HG03103 (cell line): ENCODE measurements at regions not wholly inside any gene's neighbourhood (a gene's known extent, or its start where the extent isn't known, plus 50 kb on each side); places are given as distances from the start of the nearest gene placed in this dataset.
"Not testable (repeated sequence)": the region's sequence is repeated elsewhere in the genome, so short reads cannot be mapped to it uniquely, and the experiment has no call there.

Experiments
- ATAC-seq: cut with Tn5 transposase; IDR thresholded peaks from one replicate; pipeline ENCODE4 v1.9.1; 2021; ENCODE audit warnings: low read depth; ENCODE audit not compliant: unreplicated experiment

GRCh38 chr4:27911047-27911446 lies 1050.4 kb downstream of the STIM2 start:
- no peak for ATAC-seq

DNA sequence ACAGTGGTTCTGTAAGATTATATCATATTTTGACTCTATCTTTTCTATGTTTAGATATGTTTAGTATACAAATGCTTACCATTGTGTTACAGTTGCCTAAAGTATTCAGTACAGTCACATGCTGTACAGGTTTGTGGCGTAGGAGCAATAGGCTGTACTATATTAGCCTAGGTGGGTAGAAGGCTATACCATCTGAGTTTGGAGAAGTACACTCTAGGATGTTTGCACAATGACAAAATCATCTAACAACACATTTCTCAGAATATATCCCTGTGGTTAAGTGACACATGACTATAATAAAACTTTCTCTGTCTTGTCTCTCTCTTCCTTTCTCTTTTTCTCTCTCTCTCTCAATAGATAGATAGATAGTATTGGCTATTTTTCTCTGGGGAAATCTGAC lies 1053.1 kb downstream of the STIM2 start:
- ATAC-seq, result no peak

DNA sequence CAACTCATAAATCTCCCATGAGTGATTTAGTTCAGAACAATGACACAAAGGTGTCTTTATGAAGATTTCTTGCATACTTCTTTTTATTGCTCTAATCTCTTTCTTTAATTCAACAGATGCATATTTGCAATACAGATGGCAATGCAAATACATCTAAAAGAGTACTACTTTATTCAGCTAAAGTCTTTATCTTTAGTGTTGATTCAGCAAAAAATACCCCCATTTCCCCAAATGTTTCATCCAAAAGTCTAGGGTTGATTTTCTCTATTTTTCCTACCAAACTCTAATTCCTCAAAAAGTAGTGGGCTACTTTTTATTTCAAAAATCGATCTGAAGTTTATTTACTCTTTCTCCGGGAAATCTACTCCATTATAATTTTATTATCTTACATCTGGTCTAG lies 1055.2 kb downstream of the STIM2 start:
- no peak for ATAC-seq

- ATAC-seq, result no peak
Measured at GRCh38 chr4:27916452-27917184, 1056.0 kb downstream of the STIM2 start.

- no peak for ATAC-seq
Measured at GRCh38 chr4:27917381-27917780, 1056.7 kb downstream of the STIM2 start.

- ATAC-seq, result no peak
Measured at GRCh38 chr4:27921231-27921630, 1060.6 kb downstream of the STIM2 start.

DNA sequence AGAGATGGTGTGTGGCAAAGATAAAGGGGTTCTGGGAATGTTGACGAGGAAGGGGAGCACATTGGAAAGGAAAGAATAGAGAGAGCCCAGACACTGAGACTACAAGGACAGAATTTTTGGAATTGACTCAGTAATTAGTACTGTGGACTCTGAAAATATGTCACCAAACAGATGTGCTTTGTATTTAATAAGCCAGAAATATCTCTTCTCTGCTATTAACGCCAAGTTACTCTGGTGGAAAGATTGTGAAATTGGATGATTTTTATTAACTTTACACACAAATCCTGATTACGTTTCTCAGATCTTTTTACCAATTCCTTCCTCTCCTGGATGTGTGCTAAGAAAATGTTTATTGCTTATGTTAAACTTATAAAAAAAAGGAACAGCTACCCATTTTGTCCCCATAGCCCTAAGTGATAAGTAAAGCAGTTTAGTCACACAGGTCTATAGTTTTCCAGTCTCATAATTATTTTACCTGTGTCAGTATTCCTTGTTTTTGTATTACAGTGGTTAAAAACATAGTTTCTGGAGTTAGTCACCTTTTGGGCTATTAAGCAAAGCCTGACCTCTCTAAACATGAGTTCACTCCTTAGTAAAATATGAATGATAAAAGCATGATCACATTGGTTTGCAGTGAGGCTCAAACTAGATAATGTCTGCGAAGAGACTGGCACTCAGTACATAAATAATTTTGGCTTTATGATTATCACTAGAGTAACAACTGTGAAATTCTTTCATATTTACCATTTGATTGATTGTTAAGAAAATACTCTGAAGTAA lies 1068.3 kb downstream of the STIM2 start:
- no peak for ATAC-seq

GRCh38 chr4:27930291-27930690 lies 1069.7 kb downstream of the STIM2 start:
- no peak for ATAC-seq

DNA sequence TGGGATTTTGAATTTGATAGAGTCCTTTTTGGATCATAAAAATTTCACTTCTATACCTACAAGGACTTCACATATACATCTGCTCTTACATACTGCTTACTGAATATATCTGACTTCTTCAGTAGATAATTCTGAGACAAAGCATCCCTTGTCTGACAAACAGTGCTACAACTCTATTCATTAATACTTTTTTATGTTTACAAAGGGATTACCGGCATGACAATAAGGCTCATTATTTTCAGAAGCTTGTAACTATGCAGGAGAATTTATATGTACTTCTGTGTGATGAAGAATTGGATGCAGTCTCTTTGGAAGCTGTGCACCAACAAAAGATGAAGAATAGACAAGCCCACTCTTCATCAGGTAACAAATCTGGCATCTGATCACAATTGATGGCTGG lies 1070.3 kb downstream of the STIM2 start:
- ATAC-seq, result no peak

GRCh38 chr4:27931584-27931983 lies 1070.9 kb downstream of the STIM2 start:
- no peak for ATAC-seq

DNA sequence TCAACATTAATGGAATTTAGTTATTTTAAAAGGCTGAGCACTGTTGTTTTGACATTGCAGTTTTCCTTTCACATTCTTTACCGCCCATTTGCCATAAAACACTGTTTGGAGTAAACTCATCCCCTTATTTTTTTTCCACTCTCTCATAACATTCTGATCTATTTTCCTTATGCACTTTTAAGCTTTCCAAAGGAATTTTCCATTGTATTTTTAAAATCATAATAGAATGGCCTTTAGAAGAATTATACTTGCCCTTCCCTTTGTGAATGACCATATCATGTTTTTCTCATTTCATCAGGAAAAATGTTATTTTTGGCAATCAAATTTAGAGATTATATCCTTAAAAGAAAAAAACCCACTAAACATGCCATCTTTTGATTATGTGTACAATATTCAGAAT lies 1074.2 kb downstream of the STIM2 start:
- ATAC-seq, result no peak

DNA sequence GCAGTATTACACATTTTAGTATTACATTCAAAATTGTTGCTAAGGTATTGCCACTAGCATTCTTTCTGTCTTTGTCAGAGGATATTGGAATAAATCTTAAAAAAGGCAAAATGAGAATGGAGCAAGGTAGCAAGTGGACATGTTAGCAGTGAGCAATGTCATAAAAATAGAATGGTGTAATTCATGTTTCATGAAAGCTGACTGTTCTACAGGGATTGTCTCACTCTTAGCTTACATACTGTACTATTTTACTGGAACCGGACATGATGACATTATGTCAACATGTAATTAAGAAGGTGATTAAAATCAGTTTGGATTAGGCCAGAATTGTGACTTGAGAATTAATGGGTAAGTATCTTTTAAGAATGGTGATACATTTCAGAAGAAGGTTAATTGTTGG lies 1086.2 kb downstream of the STIM2 start:
- ATAC-seq, result no peak

GRCh38 chr4:27947302-27947701 lies 1086.7 kb downstream of the STIM2 start:
- ATAC-seq, result no peak

DNA sequence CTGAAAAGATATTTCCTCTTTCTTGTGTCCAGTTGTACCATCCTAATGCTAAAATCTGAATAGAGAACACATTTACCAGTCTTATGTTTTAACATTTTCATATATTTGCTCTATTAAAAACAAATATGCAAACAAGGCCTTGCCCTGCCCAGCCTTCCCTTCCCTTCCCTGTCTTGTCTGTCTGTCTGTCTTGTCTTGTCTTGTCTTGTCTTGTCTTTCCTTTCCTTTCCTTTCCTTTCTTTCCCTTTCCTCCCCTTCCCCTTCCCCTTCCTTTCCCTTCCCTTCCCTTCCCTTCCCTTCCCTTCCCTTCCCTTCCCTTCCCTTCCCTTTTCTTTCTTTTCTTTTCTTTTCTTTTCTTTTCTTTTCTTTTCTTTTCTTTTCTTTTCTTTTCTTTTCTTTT lies 1103.5 kb downstream of the STIM2 start:
- no peak for ATAC-seq

DNA sequence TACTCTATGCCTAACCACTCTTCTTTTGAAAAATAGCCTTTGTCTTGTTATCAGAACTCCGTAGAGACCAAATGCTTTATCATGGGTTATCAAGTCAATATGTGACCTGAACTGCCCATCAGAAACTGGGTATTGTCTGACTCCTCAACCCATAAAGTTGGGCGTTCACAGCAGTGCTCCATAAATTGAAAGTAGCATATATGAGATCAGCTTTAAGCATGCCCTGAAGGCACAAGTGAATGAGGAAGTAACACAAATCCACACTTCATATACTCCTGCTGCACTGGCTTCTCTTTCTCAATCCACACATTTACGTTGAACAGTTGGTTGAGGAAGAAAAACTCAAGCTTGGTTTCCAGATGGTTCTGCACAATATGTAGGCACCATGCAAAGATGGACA lies 1106.0 kb downstream of the STIM2 start:
- ATAC-seq, result no peak

DNA sequence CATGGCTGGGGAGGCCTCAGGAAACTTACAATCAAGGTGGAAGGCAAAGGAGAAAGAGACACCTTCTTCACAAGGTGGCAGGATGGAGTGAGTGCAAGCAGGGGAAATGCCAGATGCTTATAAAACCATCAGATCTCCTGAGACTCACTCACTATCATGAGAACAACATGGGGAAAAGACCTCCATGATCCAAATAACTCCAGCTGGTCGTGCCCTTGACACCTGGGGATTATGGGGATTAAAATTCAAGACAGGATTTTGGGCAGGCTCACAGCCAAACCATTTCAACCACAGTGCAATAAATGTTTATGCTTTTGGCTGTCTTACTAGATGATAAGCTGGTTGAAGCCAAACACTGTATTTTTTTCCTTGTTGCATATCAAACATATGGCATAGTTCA lies 1112.4 kb downstream of the STIM2 start:
- ATAC-seq, result no peak

DNA sequence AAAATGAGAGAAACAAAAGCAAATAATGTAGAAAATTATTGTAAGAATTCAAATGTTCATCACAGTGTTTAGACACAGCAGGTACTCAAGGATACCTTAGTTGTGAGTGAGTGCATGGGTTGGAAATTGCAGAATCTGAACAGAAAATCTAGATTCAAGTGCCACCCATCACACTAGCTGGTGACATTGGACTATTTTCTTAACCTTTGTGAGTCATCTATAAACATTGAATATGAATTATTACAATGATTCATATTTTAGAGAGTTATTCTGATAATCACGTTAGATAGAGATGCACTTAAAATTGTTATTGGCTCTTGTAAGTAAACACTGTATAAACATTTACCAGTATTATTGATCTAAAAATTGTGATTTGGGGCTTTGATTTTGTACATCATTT lies 1113.1 kb downstream of the STIM2 start:
- ATAC-seq, result no peak

GRCh38 chr4:27974339-27974738 lies 1113.7 kb downstream of the STIM2 start:
- no peak for ATAC-seq

GRCh38 chr4:27974881-27975280 lies 1114.2 kb downstream of the STIM2 start:
- not testable (repeated sequence) for ATAC-seq

GRCh38 chr4:27978427-27979109 lies 1117.9 kb downstream of the STIM2 start:
- not testable (repeated sequence) for ATAC-seq

GRCh38 chr4:27985522-27985921 lies 1124.9 kb downstream of the STIM2 start:
- ATAC-seq, result no peak

GRCh38 chr4:27986476-27986875 lies 1125.8 kb downstream of the STIM2 start:
- no peak for ATAC-seq
